ENCODE measurements at regions not wholly inside any gene's neighbourhood (a gene's known extent, or its start where the extent isn't known, plus 50 kb on each side); places are given as distances from the start of the nearest gene placed in this dataset.

DNA sequence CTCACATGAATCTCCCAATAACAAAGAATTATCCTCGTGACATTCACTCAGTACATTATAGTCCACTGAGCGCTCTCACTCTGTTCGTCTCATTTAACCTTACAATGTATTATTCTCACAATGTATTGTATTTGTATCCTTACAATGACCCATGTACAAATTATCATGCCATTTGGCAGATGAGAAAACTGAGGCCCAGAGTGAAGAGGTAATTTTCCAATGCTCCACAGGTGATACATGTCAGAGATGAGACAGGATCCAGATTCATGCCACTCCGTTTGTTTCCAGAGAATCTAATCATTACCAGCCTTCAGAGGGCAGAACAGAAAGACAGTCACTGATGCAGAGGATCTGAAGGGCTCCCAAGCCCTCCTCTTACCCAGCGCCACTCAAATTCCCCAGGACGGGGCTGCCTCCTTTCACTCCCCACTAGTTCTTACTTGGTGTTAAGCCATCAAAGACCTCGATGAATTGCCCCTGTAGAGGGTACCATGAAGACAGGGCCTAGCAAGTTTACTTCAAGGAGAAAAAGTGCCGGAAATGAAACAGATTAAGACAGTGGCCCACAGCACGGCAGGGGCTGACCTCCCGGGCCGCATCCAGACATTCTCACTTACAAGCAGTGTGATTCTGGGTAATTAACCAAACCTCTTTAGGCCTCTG, 98.4 kb upstream of the MBOAT2 start:
- H3K4me1 Mint-ChIP-seq (ENCODE audit: low read depth, unreplicated experiment), result peaks cover 22% of the 10 kb centered on the region

GRCh38 chr2:9100080-9100876, 96.8 kb upstream of the MBOAT2 start:
- Mint-ChIP-seq H3K4me3 (ENCODE audit: unreplicated experiment) (no peak overlapping the region), H3K27me3 (ENCODE audit: unreplicated experiment) (peaks cover 3% of the 10 kb centered on the region), H3K4me1 (ENCODE audit: low read depth, unreplicated experiment) (peaks cover 13% of the 10 kb centered on the region), H3K27ac (ENCODE audit: unreplicated experiment) (no peak overlapping the region), H3K36me3 (ENCODE audit: unreplicated experiment) (no peaks in the 10 kb centered on the region), H3K9me3 (ENCODE audit: unreplicated experiment) (peaks cover 3% of the 10 kb centered on the region)
- TF ChIP-seq, protein P1, sequence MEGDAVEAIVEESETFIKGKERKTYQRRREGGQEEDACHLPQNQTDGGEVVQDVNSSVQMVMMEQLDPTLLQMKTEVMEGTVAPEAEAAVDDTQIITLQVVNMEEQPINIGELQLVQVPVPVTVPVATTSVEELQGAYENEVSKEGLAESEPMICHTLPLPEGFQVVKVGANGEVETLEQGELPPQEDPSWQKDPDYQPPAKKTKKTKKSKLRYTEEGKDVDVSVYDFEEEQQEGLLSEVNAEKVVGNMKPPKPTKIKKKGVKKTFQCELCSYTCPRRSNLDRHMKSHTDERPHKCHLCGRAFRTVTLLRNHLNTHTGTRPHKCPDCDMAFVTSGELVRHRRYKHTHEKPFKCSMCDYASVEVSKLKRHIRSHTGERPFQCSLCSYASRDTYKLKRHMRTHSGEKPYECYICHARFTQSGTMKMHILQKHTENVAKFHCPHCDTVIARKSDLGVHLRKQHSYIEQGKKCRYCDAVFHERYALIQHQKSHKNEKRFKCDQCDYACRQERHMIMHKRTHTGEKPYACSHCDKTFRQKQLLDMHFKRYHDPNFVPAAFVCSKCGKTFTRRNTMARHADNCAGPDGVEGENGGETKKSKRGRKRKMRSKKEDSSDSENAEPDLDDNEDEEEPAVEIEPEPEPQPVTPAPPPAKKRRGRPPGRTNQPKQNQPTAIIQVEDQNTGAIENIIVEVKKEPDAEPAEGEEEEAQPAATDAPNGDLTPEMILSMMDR (IDR thresholded peaks at IDR 0.05; ENCODE audit: partially characterized antibody, unreplicated experiment), result no peak
- DNase-seq, result no peak

More for the DNA sequence above, 98.4 kb upstream of the MBOAT2 start:
- DNase-seq, result no peak
- H3K36me3 Mint-ChIP-seq (ENCODE audit: unreplicated experiment), result no peaks in the 10 kb centered on the region
- H3K27me3 Mint-ChIP-seq (ENCODE audit: unreplicated experiment), result peaks cover 6% of the 10 kb centered on the region
- no peak overlapping the region for H3K27ac Mint-ChIP-seq (ENCODE audit: unreplicated experiment)
- H3K4me3 Mint-ChIP-seq (ENCODE audit: unreplicated experiment), result no peak overlapping the region
- H3K9me3 Mint-ChIP-seq (ENCODE audit: unreplicated experiment), result peaks cover 3% of the 10 kb centered on the region
- TF ChIP-seq, protein P1 (IDR thresholded peaks at IDR 0.05; ENCODE audit: partially characterized antibody, unreplicated experiment), result no peak

DNA sequence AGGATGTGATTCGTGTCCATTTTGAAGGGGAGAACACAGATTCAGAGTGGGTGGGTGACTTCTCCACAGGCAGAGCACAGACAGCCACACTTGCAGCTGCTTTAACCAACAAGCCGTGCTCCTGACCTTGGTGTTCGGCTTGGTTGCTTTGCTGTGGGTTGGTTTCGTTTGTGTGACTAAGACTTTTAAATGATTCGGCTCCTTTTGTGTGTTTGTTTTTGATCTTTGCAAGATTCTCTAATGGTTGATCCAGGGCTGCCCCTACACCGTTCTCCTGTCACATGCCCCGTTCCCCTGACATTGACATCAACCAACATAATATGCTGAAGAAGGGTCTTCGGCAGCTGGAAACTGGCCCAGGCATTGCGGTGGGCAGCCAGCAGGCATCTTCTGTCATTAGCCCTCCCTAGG, 95.9 kb upstream of the MBOAT2 start:
- H3K36me3 Mint-ChIP-seq (ENCODE audit: unreplicated experiment), result no peaks in the 10 kb centered on the region
- no peak overlapping the region for H3K4me3 Mint-ChIP-seq (ENCODE audit: unreplicated experiment)

GRCh38 chr2:9097892-9098291, 94.4 kb upstream of the MBOAT2 start:
- Mint-ChIP-seq H3K4me3 (ENCODE audit: unreplicated experiment) (no peak overlapping the region), H3K4me1 (ENCODE audit: low read depth, unreplicated experiment) (peaks cover 5% of the 10 kb centered on the region), H3K9me3 (ENCODE audit: unreplicated experiment) (peaks cover 3% of the 10 kb centered on the region), H3K27me3 (ENCODE audit: unreplicated experiment) (peaks cover 2% of the 10 kb centered on the region), H3K36me3 (ENCODE audit: unreplicated experiment) (no peaks in the 10 kb centered on the region), H3K27ac (ENCODE audit: unreplicated experiment) (no peak overlapping the region)
- TF ChIP-seq, protein P1 (IDR thresholded peaks at IDR 0.05; ENCODE audit: partially characterized antibody, unreplicated experiment), result no peak
- no peak for DNase-seq

More for the DNA sequence above, 95.9 kb upstream of the MBOAT2 start:
- H3K4me1 Mint-ChIP-seq (ENCODE audit: low read depth, unreplicated experiment), result peaks cover 13% of the 10 kb centered on the region
- peaks cover 2% of the 10 kb centered on the region for H3K27me3 Mint-ChIP-seq (ENCODE audit: unreplicated experiment)
- H3K27ac Mint-ChIP-seq (ENCODE audit: unreplicated experiment), result no peak overlapping the region
- H3K9me3 Mint-ChIP-seq (ENCODE audit: unreplicated experiment), result peaks cover 3% of the 10 kb centered on the region
- DNase-seq, result no peak
- TF ChIP-seq, protein P1 (IDR thresholded peaks at IDR 0.05; ENCODE audit: partially characterized antibody, unreplicated experiment), result no peak

DNA sequence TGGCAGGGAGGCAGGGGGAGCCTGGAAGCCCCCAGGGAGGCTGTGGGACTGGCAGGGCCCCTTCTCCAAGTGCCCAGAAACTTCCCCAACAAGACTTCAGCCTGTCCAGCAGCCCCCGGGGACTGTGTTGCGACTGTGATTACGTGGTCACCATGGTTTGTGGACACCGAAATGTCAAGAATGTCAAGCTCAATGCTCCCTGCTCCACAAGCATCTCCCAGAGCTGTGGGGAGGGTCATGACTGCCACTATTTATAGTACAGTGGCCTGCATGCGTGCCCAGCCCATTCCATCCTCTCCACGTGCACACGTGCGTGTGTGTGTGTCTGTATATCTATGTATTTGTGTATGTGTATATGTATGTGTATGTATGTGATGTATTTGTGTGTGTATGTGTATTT, 93.8 kb upstream of the MBOAT2 start:
- H3K9me3 Mint-ChIP-seq (ENCODE audit: unreplicated experiment), result peaks cover 3% of the 10 kb centered on the region
- no peak for DNase-seq
- H3K4me3 Mint-ChIP-seq (ENCODE audit: unreplicated experiment), result no peak overlapping the region
- H3K27ac Mint-ChIP-seq (ENCODE audit: unreplicated experiment), result no peak overlapping the region
- H3K4me1 Mint-ChIP-seq (ENCODE audit: low read depth, unreplicated experiment), result peaks cover 3% of the 10 kb centered on the region
- TF ChIP-seq, protein P1 (IDR thresholded peaks at IDR 0.05; ENCODE audit: partially characterized antibody, unreplicated experiment), result no peak
- no peaks in the 10 kb centered on the region for H3K36me3 Mint-ChIP-seq (ENCODE audit: unreplicated experiment)
- H3K27me3 Mint-ChIP-seq (ENCODE audit: unreplicated experiment), result peaks cover 2% of the 10 kb centered on the region

Data from glutamatergic neuron (in vitro differentiated cells).